ENCODE measurements at regions not wholly inside any gene's neighbourhood (a gene's known extent, or its start where the extent isn't known, plus 50 kb on each side); places are given as distances from the start of the nearest gene placed in this dataset.

GRCh38 chr4:178395798-178396197 is 953.6 kb upstream of the AGA start:
- intact Hi-C loops (cut with micrococcal nuclease): no loop called here
- BruUV-seq (replicated peaks): no TSS peak

GRCh38 chr4:178412455-178412854 is 970.2 kb upstream of the AGA start:
- Mint-ChIP-seq H3K4me3 (ENCODE audit: unreplicated experiment) (no peak overlapping the region), H3K36me3 (ENCODE audit: insufficient read depth, unreplicated experiment) (no peaks in the 10 kb centered on the region), H3K4me1 (ENCODE audit: insufficient read depth, unreplicated experiment) (no peaks in the 10 kb centered on the region), H3K27me3 (ENCODE audit: insufficient read depth, unreplicated experiment) (no peaks in the 10 kb centered on the region), H3K9me3 (ENCODE audit: unreplicated experiment) (peaks cover 1% of the 10 kb centered on the region), H3K27ac (ENCODE audit: low read depth, unreplicated experiment) (no peak overlapping the region)
- ChIA-PET CTCF (no interaction called here), POLR2A (no interaction called here)
- DNase-seq (ENCODE audit: unreplicated experiment): no peak
- BruUV-seq (replicated peaks): no TSS peak
- no peak for TF ChIP-seq CTCF (IDR thresholded peaks at IDR 0.05; ENCODE audit: unreplicated experiment)
- intact Hi-C loops (cut with micrococcal nuclease): no loop called here

More at GRCh38 chr4:178395798-178396197, 953.6 kb upstream of the AGA start:
- H3K27me3 Mint-ChIP-seq (ENCODE audit: insufficient read depth, unreplicated experiment): no peaks in the 10 kb centered on the region
- DNase-seq (ENCODE audit: unreplicated experiment): peak; percentile 9
- TF ChIP-seq CTCF (IDR thresholded peaks at IDR 0.05; ENCODE audit: unreplicated experiment): peak; percentile 14
- no peak overlapping the region for H3K27ac Mint-ChIP-seq (ENCODE audit: low read depth, unreplicated experiment)
- no peaks in the 10 kb centered on the region for H3K36me3 Mint-ChIP-seq (ENCODE audit: insufficient read depth, unreplicated experiment)
- no peaks in the 10 kb centered on the region for H3K4me1 Mint-ChIP-seq (ENCODE audit: insufficient read depth, unreplicated experiment)
- H3K9me3 Mint-ChIP-seq (ENCODE audit: unreplicated experiment): no peaks in the 10 kb centered on the region
- H3K4me3 Mint-ChIP-seq (ENCODE audit: unreplicated experiment): no peak overlapping the region
- CTCF ChIA-PET: interaction anchor here (0.6 kb wide), 2 partner anchors 49 to 677 kb away, joined by 3 to 5 read pairs; no protein-coding TSS in a partner anchor
- POLR2A ChIA-PET: no interaction called here

GRCh38 chr4:178414042-178414441 is 971.8 kb upstream of the AGA start:
- ChIA-PET POLR2A (no interaction called here), CTCF (no interaction called here)
- H3K27ac Mint-ChIP-seq (ENCODE audit: low read depth, unreplicated experiment): no peak overlapping the region
- intact Hi-C loops (cut with micrococcal nuclease): no loop called here
- H3K4me3 Mint-ChIP-seq (ENCODE audit: unreplicated experiment): no peak overlapping the region
- H3K9me3 Mint-ChIP-seq (ENCODE audit: unreplicated experiment): no peaks in the 10 kb centered on the region
- no peaks in the 10 kb centered on the region for H3K27me3 Mint-ChIP-seq (ENCODE audit: insufficient read depth, unreplicated experiment)
- no TSS peak for BruUV-seq (replicated peaks)
- H3K36me3 Mint-ChIP-seq (ENCODE audit: insufficient read depth, unreplicated experiment): no peaks in the 10 kb centered on the region
- DNase-seq (ENCODE audit: unreplicated experiment): no peak
- TF ChIP-seq CTCF (IDR thresholded peaks at IDR 0.05; ENCODE audit: unreplicated experiment): no peak
- H3K4me1 Mint-ChIP-seq (ENCODE audit: insufficient read depth, unreplicated experiment): no peaks in the 10 kb centered on the region

- Mint-ChIP-seq H3K27me3 (ENCODE audit: insufficient read depth, unreplicated experiment) (no peaks in the 10 kb centered on the region), H3K36me3 (ENCODE audit: insufficient read depth, unreplicated experiment) (no peaks in the 10 kb centered on the region), H3K9me3 (ENCODE audit: unreplicated experiment) (no peaks in the 10 kb centered on the region), H3K4me1 (ENCODE audit: insufficient read depth, unreplicated experiment) (no peaks in the 10 kb centered on the region), H3K27ac (ENCODE audit: low read depth, unreplicated experiment) (no peak overlapping the region), H3K4me3 (ENCODE audit: unreplicated experiment) (no peak overlapping the region)
- BruUV-seq (replicated peaks): no TSS peak
- CTCF ChIA-PET: no interaction called here
- TF ChIP-seq CTCF (IDR thresholded peaks at IDR 0.05; ENCODE audit: unreplicated experiment): no peak
- POLR2A ChIA-PET: no interaction called here
- DNase-seq (ENCODE audit: unreplicated experiment): no peak
- intact Hi-C loops (cut with micrococcal nuclease): no loop called here
Measured at GRCh38 chr4:178414881-178415446, 972.7 kb upstream of the AGA start.
